IPS-20b (cell line): ENCODE measurements at regions not wholly inside any gene's neighbourhood (a gene's known extent, or its start where the extent isn't known, plus 50 kb on each side); places are given as distances from the start of the nearest gene placed in this dataset.

Source experiments
- H3K27ac ChIP-seq: one replicate; pipeline ENCODE4 v1.5.1; 2013; ENCODE audit warnings: low read length
- H3K27me3 ChIP-seq: 2 replicates; pipeline ENCODE4 v1.6.1; 2013; ENCODE audit warnings: mild to moderate bottlenecking, low read length, inconsistent platforms; ENCODE audit not compliant: insufficient read depth
- H3K36me3 ChIP-seq: 2 replicates; pipeline ENCODE4 v1.6.1; 2013; ENCODE audit warnings: low read depth, mild to moderate bottlenecking, inconsistent platforms, low read length, moderate library complexity; ENCODE audit not compliant: insufficient read depth
- H3K4me1 ChIP-seq: 2 replicates; pipeline ENCODE4 v1.6.1; 2013; ENCODE audit warnings: mild to moderate bottlenecking, control low read depth, inconsistent platforms, low read length, moderate library complexity; ENCODE audit not compliant: insufficient read depth
- H3K4me3 ChIP-seq: 2 replicates; pipeline ENCODE4 v1.5.1; 2013; ENCODE audit warnings: mild to moderate bottlenecking, low read length, inconsistent platforms
- H3K9ac ChIP-seq: 2 replicates; pipeline ENCODE4 v1.6.1; 2013; ENCODE audit warnings: low read depth, mild to moderate bottlenecking, inconsistent platforms, low read length, moderate library complexity
- H3K9me3 ChIP-seq: 2 replicates; pipeline ENCODE4 v1.6.1; 2013; ENCODE audit warnings: mild to moderate bottlenecking, low read depth, low read length, inconsistent platforms; ENCODE audit not compliant: insufficient read depth

GRCh38 chr12:4037747-4038312 lies 164.6 kb upstream of the PARP11 start:
- Histone ChIP-seq H3K27ac (no peak overlapping the region), H3K9ac (no peak overlapping the region), H3K4me1 (no peaks in the 10 kb centered on the region), H3K36me3 (no peaks in the 10 kb centered on the region), H3K9me3 (no peaks in the 10 kb centered on the region), H3K27me3 (no peaks in the 10 kb centered on the region), H3K4me3 (no peak overlapping the region)

DNA sequence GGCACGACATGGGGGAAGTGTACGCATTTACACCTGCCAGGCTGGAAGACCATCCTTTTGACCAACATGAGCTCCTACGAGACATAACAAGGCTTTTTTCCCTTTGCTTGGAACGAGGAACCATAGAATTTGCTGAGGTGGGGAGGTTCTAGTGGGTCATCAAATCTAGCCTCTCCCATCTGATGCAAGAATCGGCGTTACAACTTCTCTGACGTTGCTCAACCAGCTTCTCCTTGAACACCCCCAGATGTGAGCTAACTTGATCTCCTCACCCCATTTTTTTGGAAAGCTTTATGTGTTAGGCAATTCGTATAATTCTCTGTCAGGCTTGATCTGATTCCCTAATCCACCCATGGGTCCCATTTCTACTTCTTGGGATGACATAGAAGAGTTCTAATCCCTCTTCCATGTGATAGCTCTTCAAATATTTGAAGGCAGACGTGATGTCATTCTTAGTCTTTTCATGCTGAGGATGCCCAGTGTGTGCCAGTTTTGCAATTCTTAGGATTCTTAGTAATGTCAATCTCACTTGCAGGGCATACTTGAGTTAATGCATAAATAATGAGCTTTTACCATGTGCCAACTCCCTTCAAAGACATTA lies 163.6 kb upstream of the PARP11 start:
- no peak overlapping the region for H3K27ac ChIP-seq
- H3K27me3 ChIP-seq: peaks cover 4% of the 10 kb centered on the region; the same call in 1 of the 2 replicates
- H3K9me3 ChIP-seq: no peaks in the 10 kb centered on the region

DNA sequence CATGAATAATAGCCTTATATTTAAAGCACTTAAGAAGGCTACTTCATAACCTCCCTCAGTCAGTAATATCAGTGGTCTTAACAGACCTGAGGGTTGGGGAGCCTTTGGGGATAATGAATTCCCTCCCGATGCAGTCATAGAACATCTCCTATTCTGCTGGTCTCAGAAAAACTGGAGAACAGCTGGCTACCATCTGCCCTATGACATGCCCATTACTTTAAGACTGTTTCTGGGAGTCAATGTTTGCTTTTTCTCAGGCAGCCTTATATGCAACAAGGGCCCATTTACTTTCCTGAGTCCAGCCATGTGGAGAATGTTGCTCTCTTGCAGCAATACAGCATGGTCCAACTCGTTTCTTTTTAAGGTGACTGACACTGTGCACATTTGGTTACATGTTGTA lies 161.7 kb upstream of the PARP11 start:
- Histone ChIP-seq H3K9ac (no peak overlapping the region), H3K27ac (no peak overlapping the region), H3K36me3 (no peaks in the 10 kb centered on the region)

More for the DNA sequence above, 163.6 kb upstream of the PARP11 start:
- Histone ChIP-seq H3K9ac (no peak overlapping the region), H3K36me3 (no peaks in the 10 kb centered on the region), H3K4me1 (no peaks in the 10 kb centered on the region), H3K4me3 (no peak overlapping the region)

GRCh38 chr12:4032924-4033615 lies 159.9 kb upstream of the PARP11 start:
- H3K27me3 ChIP-seq: peaks cover 22% of the 10 kb centered on the region; the same call in 1 of the 2 replicates
- H3K9ac ChIP-seq: no peak overlapping the region
- H3K36me3 ChIP-seq: no peaks in the 10 kb centered on the region
- no peak overlapping the region for H3K4me3 ChIP-seq
- H3K9me3 ChIP-seq: no peaks in the 10 kb centered on the region
- H3K27ac ChIP-seq: no peak overlapping the region
- peaks cover 14% of the 10 kb centered on the region for H3K4me1 ChIP-seq

More for the DNA sequence above, 161.7 kb upstream of the PARP11 start:
- Histone ChIP-seq H3K4me1 (peaks cover 9% of the 10 kb centered on the region), H3K9me3 (no peaks in the 10 kb centered on the region), H3K4me3 (no peak overlapping the region), H3K27me3 (peaks cover 12% of the 10 kb centered on the region; the same call in 1 of the 2 replicates)

DNA sequence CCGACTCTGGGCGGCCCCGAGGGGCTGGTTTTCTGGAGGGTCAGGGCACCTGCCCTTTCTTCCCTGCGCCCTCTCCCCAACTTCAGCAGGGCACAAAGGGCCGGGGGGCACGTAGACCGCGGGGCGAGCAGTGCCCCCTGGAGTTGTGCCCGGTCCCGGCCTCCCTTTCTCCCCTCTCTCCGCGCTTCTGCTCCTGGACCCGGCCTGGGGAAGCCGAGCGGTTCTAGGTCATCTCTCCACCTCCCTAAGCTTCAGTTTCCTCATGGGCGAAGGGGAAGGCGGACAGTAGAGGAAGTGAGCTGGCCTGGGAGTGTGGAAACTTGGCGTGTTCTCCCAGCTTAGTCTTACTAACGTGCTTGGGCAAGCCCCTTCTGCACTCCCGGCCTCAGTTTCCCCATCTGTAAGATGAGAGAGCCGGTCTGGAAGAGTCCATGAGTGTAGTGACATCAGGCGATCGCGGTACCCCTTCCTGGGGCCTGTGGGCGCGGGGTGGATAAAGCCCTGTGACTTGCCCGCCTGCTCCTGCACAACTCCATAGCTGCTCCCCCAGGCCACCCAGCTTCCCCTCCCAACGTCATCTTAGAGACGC lies 158.6 kb upstream of the PARP11 start:
- Histone ChIP-seq H3K36me3 (no peaks in the 10 kb centered on the region), H3K4me3 (no peak overlapping the region; the same call in 1 of the 2 replicates), H3K27ac (no peak overlapping the region), H3K27me3 (peaks cover 28% of the 10 kb centered on the region; the same call in 1 of the 2 replicates), H3K4me1 (peaks cover 24% of the 10 kb centered on the region), H3K9me3 (no peaks in the 10 kb centered on the region), H3K9ac (peak overlapping the region; percentile 61; the same call in 1 of the 2 replicates)

- Histone ChIP-seq H3K9me3 (no peaks in the 10 kb centered on the region), H3K27me3 (peaks cover 28% of the 10 kb centered on the region; the same call in 1 of the 2 replicates), H3K4me3 (peak overlapping the region; percentile 41; the same call in 1 of the 2 replicates), H3K36me3 (no peaks in the 10 kb centered on the region), H3K4me1 (peaks cover 31% of the 10 kb centered on the region), H3K27ac (no peak overlapping the region), H3K9ac (peak overlapping the region; percentile 61; the same call in 1 of the 2 replicates)
Measured at GRCh38 chr12:4030929-4031702, 157.9 kb upstream of the PARP11 start.

DNA sequence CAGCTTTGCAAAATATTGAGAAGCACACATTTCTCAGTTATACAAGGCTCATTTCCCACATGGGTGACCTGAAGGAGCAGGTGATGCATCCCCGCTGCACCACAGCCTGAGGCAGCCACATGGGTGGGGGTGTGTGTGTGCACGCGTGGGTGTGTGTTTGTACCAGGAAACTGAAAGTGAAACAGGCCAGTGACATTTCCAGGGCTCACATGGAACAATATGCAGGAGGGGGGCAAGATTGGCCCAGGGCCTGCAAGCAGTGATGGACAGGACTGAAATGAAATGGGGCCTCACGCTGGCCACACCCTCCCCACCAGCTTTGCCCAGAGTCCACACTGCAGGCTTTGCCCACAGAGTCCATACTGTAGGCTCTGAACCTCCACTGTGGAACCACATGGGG lies 154.2 kb upstream of the PARP11 start:
- Histone ChIP-seq H3K27ac (no peak overlapping the region), H3K36me3 (no peaks in the 10 kb centered on the region), H3K27me3 (peaks cover 28% of the 10 kb centered on the region; the same call in 1 of the 2 replicates), H3K9me3 (no peaks in the 10 kb centered on the region), H3K4me3 (no peak overlapping the region), H3K9ac (no peak overlapping the region), H3K4me1 (peaks cover 47% of the 10 kb centered on the region)

GRCh38 chr12:4026517-4026916 lies 153.3 kb upstream of the PARP11 start:
- Histone ChIP-seq H3K9ac (peak overlapping the region; percentile 68), H3K4me1 (peaks cover 47% of the 10 kb centered on the region), H3K27me3 (peaks cover 24% of the 10 kb centered on the region; the same call in 1 of the 2 replicates), H3K27ac (peak overlapping the region; percentile 88), H3K9me3 (no peaks in the 10 kb centered on the region), H3K4me3 (peak overlapping the region; percentile 59; the same call in 1 of the 2 replicates), H3K36me3 (no peaks in the 10 kb centered on the region)

GRCh38 chr12:4026020-4026358 lies 152.8 kb upstream of the PARP11 start:
- H3K27me3 ChIP-seq: peaks cover 24% of the 10 kb centered on the region; the same call in 1 of the 2 replicates
- peak overlapping the region; percentile 88 for H3K27ac ChIP-seq
- H3K4me1 ChIP-seq: peaks cover 47% of the 10 kb centered on the region
- peak overlapping the region; percentile 59; the same call in 1 of the 2 replicates for H3K4me3 ChIP-seq
- H3K9ac ChIP-seq: peak overlapping the region; percentile 68
- no peaks in the 10 kb centered on the region for H3K36me3 ChIP-seq
- H3K9me3 ChIP-seq: no peaks in the 10 kb centered on the region

- Histone ChIP-seq H3K27me3 (peaks cover 20% of the 10 kb centered on the region; the same call in 1 of the 2 replicates), H3K27ac (peak overlapping the region; percentile 88), H3K9me3 (no peaks in the 10 kb centered on the region), H3K4me3 (peak overlapping the region; percentile 59), H3K4me1 (peaks cover 42% of the 10 kb centered on the region), H3K9ac (peak overlapping the region; percentile 77), H3K36me3 (no peaks in the 10 kb centered on the region)
Measured at GRCh38 chr12:4025181-4026019, 152.2 kb upstream of the PARP11 start.
